ENCODE measurements at regions not wholly inside any gene's neighbourhood (a gene's known extent, or its start where the extent isn't known, plus 50 kb on each side); places are given as distances from the start of the nearest gene placed in this dataset.

DNA sequence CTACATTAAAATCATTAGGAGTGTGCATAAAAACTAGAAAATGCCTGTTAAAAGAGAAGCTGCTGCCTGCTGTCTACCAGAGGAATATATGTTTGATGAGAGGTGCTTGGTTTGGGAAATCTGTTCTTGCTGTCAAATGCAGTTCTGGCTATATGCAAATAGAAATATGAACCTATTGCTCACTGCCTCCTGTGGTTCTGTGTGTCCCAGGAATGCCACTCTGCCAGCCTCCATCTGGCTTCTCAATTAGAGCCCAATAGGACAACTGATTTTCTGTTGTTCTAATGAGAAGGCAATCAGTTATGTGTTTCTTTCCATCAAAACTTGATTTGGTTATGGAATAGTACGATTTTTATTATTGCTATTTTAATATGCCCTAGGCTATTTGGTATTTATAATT, 759.7 kb downstream of the HDGFL1 start:
- FAIRE-seq, result no peak
- DNase-seq (ENCODE audit: insufficient read length, low spot score), result no peak

DNA sequence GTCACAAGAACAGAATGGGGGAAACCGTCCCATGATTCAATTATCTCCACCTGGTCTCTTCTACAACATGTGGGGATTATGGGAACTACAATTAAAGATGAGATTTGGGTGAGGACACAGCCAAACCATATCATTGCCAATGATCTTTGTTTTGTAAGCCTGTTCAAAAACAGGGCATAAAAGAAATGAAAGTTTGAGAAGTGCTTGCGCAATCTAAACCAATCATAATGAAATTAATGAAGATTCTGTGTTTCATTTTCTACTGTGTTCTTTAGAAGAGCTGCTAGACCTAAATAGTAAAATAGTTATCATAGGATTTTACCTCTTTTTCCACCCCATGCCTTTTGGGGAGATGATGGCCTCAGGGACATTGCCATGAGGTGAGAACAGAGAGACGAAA, 761.3 kb downstream of the HDGFL1 start:
- no peak for FAIRE-seq
- no peak for DNase-seq (ENCODE audit: insufficient read length, low spot score)

DNA sequence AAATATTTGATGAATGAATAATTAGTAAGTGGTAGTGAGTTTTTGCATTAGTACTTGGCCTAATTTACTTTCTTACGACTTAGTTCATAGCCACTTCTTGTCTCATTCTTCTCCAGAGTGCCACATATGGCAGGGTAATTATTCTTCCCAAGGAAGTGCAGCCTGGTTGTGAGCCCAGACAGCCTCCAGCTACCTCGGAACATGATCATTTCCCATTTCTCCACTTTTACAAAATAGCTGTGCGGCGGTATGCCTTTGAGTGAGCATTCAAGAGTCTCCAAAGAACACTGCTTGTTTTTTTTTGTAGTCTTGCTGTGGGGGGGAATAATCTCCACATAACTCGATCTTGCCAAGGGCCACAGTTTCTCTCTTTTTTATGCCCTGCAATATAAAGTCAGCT, 765.0 kb downstream of the HDGFL1 start:
- no peak for FAIRE-seq
- DNase-seq (ENCODE audit: insufficient read length, low spot score), result no peak

DNA sequence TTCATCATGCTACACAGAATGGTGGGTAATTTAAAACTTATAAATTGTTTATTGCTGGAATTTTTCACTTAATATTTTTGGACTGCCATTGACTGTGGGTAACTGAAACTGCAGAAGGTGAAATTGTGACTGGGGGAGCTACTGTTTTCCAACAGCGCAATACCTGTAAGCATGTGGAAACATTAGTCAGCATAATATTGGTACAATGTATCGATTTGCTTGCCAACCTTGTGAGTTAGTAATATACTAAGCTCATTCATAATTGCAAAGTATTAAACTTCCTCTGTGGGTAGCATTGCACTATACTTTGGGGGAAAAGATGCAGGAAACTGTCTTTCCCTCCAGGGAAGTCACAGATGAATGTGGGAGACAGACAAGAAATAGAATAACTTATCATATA, 766.5 kb downstream of the HDGFL1 start:
- no peak for FAIRE-seq
- no peak for DNase-seq (ENCODE audit: insufficient read length, low spot score)

DNA sequence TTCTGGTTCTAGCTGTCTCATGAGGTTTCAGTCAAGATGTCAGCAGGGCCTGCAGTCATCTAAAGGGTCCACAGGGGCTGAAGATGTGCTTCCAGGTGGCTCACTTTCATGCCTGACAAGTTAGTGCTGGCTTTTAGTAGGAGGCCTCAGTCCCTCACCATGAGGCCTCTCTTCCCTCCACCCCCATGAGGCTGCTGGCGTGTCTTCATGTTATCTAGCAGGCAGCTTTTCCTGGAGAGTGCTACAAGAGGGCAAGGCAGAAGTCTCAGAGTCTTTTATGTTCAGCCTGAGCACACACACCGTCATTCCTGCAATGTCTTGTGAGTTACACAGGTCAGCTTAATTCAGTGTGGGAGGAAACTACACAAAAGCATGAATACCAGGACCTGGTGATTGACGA, 769.9 kb downstream of the HDGFL1 start:
- FAIRE-seq (no peak), DNase-seq (ENCODE audit: insufficient read length, low spot score) (no peak)

DNA sequence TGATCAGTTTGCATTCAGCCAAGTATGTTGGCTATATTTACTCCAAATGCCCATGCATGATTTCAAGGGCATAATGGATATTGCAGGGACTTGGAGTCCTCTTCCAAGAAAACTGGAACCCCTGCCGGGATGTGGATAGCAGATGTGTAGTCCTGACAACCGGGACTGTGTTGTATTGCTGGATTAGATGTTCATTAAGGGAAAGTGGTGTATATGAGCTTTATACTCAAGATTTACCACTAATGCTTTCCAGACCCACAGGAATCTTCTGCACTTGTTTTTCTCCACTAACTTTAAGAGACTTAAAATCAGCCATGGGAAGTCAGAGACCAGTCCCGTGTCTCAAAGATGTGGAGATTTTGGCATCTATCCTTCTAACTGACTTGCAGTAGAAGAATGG, 770.9 kb downstream of the HDGFL1 start:
- no peak for FAIRE-seq
- no peak for DNase-seq (ENCODE audit: insufficient read length, low spot score)

DNA sequence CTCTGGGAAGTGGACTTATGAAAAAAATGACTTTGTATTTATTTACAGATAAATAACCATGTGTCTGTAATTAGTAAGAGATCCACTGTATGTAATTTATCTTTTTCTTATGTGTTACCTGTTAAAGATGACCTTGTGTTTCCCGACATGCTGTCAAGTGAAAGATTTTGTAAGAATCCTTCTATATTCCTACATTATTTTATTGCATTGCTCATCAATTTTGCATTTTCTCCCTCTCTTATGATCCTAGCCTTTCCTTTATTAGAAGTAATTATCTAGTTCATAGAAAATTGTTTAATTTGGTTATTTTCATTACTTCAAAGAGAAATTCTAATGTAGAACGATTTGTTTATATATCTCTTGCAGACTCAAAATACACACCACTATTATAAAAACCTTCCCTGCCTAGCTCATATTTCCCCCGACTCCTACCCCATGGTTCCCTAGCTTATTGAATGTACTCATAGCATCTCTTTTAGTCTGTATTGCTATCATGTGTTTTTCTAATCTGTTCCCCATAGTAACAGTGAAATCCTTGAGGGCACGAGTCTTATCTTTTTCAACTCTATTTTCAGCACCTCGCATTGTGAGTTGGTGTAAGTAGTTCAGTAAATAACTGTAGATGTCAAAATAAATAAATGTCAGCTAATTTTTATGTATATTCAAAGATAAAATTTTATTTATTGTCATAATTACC, 774.4 kb downstream of the HDGFL1 start:
- FAIRE-seq, result no peak
- no peak for DNase-seq (ENCODE audit: insufficient read length, low spot score)

DNA sequence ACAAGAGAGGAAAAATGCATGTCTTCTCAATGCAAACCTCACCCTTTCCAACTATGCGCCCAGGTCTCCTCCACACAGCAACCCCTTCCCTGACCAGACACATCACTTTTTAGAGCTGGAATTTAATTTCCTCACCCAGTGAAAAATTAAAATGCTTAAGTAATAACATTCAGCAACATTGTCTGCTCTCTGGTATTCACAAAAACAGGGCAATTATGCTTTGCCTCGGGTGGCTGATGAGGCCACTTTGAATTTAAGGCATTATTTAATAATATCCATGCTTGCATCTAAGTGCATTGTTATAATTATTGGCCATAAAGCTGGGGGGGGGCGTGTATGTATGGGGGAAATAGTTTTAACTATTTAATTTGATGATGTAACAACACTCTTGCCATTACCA, 777.8 kb upstream of the NRSN1 start:
- DNase-seq (ENCODE audit: insufficient read length, low spot score) (no peak), FAIRE-seq (no peak)

DNA sequence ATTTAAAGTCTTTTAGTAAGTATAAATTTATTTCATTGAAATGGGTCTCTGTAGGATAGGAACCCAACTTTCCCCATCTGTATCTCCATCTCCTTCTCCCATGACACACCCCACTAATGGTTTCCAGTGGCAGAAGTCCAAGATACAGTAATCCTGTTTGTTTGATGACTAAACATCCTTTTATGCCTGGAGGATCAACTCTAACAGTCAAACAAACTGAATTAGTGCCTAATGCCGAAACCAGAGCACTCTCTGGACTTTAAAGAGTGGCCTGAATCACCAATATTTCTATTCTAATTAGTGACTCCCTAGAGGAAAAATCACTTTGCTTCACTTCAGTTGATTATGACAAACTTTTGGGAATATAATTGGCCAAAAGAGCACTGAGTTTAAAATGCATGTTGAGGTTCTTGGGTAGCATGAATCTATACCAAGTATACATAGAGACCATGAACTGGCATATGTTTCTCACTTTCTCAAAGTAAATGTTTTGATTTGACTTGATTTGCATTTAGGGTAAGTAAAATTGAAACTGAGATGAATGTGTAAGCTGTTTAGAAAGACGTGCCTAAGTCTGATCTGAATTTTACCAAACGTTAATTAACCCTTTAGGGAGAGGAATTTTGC, 776.4 kb upstream of the NRSN1 start:
- DNase-seq (ENCODE audit: insufficient read length, low spot score), result no peak
- no peak for FAIRE-seq

DNA sequence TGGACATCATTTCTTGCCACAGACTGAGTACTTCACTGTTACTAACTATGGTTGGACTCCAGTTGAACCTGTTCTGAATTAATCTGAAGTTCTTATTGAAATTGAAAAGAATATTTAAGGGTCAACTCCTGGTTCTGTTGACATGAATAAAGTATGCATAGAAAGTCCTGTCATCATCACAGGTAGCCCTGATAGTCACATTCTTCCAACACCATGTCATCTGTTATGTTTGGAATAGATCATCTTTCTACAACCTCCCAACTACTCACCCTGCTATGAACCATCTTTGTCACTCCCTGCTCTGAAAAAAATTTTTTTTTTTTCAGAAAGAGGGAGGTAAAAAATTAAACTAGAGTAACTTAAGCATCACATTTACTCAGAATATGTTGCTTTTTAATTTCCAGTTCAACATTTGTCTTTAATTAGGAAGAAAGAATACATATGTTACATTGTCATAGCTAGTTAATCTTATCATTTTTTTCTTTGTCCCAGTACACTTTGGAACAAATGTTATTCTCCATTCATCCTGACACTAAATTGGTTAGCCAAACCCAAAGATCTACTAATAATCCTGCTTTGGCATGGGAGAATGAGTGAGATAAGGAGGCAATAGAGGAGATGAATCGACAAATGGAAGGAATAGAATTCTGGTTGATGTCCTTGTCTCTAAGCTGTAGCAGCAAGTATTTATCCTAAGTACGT, 775.1 kb upstream of the NRSN1 start:
- DNase-seq (ENCODE audit: insufficient read length, low spot score) (no peak), FAIRE-seq (no peak)

DNA sequence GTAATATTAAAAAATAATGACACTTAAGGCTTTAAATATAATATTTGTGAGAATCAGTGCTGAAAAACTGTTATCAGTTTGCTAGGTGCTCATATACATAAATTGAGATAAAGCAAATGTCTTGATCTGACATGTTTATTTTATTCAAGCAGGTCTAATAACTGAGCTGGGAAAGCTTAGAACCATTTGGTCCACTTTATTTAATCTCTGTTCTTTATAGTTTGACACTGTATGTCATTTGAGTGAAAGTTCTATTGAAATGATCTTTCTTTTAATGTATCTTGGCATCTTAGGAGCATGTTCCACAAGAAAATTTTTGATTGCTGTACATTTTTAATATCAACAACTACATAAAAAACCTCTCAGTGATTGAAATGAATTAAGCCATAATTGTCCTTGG, 772.0 kb upstream of the NRSN1 start:
- FAIRE-seq (no peak), DNase-seq (ENCODE audit: insufficient read length, low spot score) (no peak)

DNA sequence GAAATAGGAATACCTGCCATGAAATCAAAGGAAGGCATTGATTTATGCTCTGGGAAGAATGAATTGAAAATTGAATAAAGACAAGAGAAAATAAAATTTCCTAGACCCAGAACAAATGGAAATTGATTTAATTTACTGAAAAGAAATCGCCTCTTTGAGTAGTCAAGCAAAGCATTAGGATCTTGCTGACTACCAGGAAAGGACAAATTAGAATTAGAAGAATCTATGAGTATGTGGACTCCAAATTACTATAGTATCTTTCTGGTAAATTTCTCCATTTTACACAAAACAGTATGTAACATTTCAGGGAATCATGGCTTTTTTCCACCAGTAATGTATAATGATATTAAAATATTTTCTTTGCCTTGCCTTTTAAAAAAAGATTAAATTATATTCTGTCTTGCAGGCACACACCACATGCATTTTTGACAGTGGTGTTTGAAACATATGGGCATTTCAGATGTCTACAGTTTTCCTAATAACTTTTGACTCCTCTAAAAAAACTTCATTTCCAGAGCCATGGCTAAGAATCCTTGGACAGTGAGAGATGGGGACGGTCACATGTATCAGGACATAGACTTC, 768.7 kb upstream of the NRSN1 start:
- DNase-seq (ENCODE audit: insufficient read length, low spot score) (no peak), FAIRE-seq (no peak)

DNA sequence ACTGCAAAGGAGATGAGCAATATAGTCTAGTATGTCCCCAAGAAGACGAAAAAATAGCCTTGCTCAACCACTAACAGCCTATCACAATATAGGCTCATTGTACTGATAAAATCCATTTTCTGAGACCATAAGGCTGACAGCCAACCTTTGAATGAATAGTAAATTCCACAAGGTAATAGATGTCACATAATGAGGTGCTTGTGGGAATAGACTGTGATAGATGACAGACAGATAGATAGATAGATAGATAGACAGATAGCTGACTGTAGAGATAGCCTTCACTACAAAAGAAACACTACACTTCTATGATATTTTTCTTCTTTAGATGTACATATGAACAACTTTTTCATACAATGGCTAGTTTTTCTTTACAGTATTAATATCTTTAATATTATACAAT, 760.3 kb upstream of the NRSN1 start:
- DNase-seq (ENCODE audit: insufficient read length, low spot score), result no peak
- FAIRE-seq, result no peak

DNA sequence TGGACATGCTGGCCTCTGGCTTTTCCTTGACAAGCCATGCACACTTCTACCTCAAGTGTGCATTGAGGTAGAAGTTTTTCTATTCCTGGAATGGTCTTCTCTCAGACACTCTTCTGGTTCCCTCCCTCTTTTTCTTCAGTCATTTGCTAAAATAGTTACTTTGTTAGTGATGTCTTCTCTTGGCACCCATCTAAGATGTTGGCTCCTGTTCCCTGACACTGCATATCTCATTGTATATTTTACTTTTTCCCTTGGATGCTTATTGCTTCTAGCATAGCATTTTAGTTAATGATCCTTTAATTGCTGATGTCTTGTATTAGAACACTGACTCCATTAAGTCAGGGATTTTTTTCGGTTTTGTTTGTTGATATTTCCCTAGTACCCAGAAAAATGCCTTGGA, 758.7 kb upstream of the NRSN1 start:
- DNase-seq (ENCODE audit: insufficient read length, low spot score) (no peak), FAIRE-seq (no peak)

DNA sequence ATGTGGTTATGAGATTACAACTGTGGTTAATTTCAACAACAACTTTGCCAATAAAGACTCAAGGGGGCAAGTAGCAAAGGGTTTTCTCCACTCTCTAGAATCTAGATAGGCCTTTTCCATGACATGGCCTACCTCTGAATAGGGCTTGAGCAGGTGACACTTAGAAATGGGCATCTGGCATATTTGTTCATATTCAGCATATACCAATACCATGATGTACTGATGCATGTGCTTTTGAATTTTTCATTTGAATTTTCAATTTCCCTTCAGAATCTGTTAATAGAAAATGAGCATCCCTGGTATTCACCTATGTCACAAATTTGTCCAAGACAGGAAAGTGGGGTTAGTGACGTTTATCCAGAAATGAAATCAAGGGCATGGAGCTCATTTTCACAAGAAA, 757.5 kb upstream of the NRSN1 start:
- no peak for FAIRE-seq

DNA sequence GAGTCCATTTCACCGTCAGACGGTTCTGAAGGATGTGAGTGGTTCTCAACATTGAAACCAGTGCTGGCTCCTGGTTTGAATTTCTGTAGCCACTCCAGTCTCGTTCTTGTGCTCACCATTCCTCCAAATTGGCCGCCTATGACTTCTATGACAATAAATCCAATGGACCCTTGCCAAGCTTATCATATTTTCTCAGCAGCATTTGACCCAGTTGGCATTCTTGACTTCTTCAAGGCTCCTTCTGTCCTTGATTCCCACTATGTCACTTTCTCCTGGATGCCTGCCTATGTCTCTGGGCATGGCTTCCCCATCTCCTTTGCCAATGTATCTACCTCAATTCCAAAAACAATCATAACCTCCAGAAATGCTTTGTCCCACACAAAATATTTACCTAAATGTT, 756.0 kb upstream of the NRSN1 start:
- DNase-seq (ENCODE audit: insufficient read length, low spot score), result no peak
- no peak for FAIRE-seq

More for the DNA sequence above, 757.5 kb upstream of the NRSN1 start:
- DNase-seq (ENCODE audit: insufficient read length, low spot score), result no peak

DNA sequence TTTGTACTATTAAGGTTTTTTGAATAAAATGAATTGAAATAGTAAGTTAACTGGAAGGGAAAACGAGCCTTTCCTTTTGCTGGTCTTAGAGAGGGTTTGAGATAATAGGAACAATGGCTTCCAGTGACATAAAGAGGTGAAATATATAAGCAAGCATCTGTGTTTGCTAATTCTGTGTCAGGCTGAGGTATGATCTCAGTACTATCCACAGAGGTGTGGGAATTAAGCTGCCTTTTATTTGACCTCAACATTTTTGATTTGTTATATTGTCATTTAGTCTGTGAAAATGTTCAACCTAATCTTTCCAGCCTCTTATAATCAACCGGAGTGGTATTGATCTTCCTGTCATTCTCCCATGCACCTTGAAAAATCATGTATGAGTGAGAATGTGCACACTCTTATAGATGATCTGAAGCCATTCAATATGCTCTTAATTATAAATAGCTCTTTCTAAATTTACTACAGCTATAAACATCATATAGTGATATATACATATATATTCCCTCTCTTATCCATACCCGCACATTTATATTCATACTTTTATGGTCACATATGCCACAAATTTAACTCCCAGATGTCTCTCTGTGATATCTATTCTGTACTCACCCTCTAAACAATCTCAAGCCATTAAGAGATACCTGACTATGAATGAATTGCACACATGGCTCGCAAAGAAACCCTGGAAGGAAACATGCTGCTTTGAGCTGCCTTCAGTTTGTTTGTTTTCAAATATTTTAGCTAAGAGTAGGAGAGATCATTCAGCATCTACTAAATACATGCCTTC, 754.7 kb upstream of the NRSN1 start:
- DNase-seq (ENCODE audit: insufficient read length, low spot score), result no peak
- no peak for FAIRE-seq

DNA sequence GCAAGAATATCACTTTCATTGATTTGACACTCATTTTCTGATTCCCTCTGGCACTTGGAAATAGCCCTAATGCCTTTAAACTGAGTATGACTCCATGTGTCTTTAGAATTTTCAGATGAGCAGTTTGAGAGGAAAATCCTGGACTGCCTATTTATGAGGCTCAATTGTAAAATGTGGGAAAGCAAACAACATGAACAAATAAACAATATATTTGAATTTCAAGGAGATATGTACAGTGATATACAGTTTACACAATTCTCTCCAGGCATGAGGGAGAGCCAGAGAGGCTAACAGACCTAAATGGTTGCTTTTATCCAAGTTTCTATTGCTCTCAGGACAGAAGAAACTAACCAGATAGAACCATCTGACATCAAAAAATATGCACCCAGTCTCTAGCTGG, 748.2 kb upstream of the NRSN1 start:
- DNase-seq (ENCODE audit: insufficient read length, low spot score) (no peak), FAIRE-seq (no peak)

DNA sequence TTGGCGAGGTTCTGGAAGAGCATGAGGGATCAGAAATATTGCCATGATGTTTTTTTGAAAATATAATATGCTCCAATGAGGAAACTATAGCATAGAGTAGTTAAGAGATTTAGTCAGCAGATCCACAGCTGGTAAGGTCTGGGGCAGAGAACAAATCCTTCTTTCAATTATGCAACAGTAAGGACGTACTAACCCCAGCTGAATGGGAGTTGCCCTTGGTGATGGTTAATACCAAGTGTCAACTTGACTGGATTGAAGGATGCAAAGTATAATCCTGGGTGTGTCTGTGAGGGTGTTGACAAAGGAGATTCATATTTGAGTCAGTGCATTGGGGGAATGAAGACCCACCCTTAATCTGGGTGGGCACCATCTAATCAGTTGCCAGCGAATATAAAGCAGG, 745.5 kb upstream of the NRSN1 start:
- DNase-seq (ENCODE audit: insufficient read length, low spot score) (no peak), FAIRE-seq (no peak)

DNA sequence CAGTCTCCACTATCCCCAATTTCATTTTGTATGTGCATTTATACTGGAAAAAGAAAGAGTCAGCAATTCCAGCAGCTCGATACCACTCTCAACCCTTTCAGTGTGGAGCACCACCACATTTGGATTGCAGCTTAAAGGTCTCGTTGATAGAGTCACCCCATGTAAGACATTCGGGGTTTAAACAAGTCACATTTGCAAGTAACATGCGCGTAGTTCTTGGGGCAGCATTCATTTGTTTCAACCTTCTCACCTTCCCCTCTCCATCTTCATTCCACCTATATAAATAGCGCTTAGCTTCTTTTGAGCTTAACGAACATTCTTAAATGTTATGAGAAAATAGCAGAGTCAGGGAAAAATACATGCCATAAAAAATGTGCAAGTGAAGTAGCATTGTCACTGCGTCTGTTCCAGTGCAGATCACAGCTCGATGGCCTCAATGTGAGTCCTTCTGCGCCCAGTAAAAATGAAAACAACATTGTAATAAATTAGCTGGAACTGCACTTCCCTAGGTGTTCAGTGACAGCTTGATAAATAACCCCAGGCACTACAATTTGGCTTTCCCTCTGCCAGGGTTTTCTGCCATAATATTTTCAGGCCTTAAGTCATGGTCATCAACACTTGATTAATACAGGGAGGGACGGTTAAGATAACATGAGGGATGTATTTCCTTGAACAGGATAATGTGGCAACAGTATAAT, 737.8 kb upstream of the NRSN1 start:
- FAIRE-seq (no peak), DNase-seq (ENCODE audit: insufficient read length, low spot score) (no peak)

DNA sequence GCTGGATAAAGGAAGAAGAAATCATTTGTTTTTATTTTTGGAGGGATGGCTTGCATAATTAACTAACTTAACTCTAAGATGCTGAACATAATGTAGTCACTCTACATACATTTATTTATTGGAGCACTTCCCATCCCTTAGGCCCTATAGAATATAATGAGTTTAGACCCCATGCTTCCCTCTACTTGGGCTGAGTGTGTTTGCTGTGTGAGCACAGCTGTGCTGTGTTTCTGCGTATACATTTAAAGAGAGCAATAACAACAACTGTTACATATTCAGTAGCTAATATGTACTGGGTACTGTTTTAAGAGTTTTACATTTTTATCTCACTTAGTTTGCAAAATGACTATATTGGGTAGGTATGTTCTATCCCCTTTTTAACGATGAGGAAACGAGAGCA, 736.6 kb upstream of the NRSN1 start:
- no peak for FAIRE-seq

More for the DNA sequence above, 736.6 kb upstream of the NRSN1 start:
- no peak for DNase-seq (ENCODE audit: insufficient read length, low spot score)

Data from GM19239 (cell line).